ENCODE measurements at regions not wholly inside any gene's neighbourhood (a gene's known extent, or its start where the extent isn't known, plus 50 kb on each side); places are given as distances from the start of the nearest gene placed in this dataset.

- no peak for TF ChIP-seq CUX1 (IDR thresholded peaks at IDR 0.05; ENCODE audit: insufficient replicate concordance, low read depth, low read length)
Observed at GRCh38 chr21:15533618-15534017, 196.2 kb upstream of the USP25 start (continued).

GRCh38 chr21:15534450-15534886, 195.3 kb upstream of the USP25 start:
- Histone ChIP-seq H3K27ac (ENCODE audit: control insufficient read depth, insufficient read depth) (no peak overlapping the region), H3K4me3 (no peak overlapping the region), H4K20me1 (ENCODE audit: control insufficient read depth, insufficient read depth) (no peaks in the 10 kb centered on the region), H3K36me3 (ENCODE audit: control insufficient read depth in 2 of 2, insufficient read depth in 2 of 2, low read length in 1 of 2) (no peaks in the 10 kb centered on the region), H3K9me3 (replicated peaks; ENCODE audit: control insufficient read depth, insufficient read depth, low read length) (no peaks in the 10 kb centered on the region), H3K27me3 (replicated peaks in 1 of 2; ENCODE audit: control insufficient read depth in 2 of 2, insufficient read depth in 2 of 2, low read length in 1 of 2) (no peaks in the 10 kb centered on the region), H3K9ac (ENCODE audit: control insufficient read depth, insufficient read depth, low read length) (no peak overlapping the region), H3K4me2 (ENCODE audit: control insufficient read depth, insufficient read depth) (no peak overlapping the region), H3K79me2 (ENCODE audit: control insufficient read depth, insufficient read depth, low read length) (no peaks in the 10 kb centered on the region), H3K4me1 (ENCODE audit: control insufficient read depth, insufficient read depth, low read length) (no peaks in the 10 kb centered on the region), H2AFZ (ENCODE audit: control insufficient read depth, low read depth, low read length) (peak overlapping the region; percentile 38)
- no peak for ATAC-seq
- in situ Hi-C loops (cut with MboI) = no loop called here
- FAIRE-seq = no peak
- intact Hi-C loops (cut with micrococcal nuclease; ENCODE audit: unreplicated experiment) = no loop called here
- RAD21 ChIA-PET (ENCODE audit: unreplicated experiment) = no interaction called here
- CTCF ChIA-PET = no interaction called here
- DNase-seq (ENCODE audit: low read depth, low spot score) = no peak
- BruUV-seq (replicated peaks) = no TSS peak
- SMC1A ChIA-PET (ENCODE audit: uncharacterized antibody, unreplicated experiment) = interaction anchor here (1.0 kb wide), 1 partner anchor 11 kb away, joined by 3 read pairs; no protein-coding TSS in a partner anchor
- POLR2A ChIA-PET = no interaction called here
- 2% methylated on average over 4 of the region's 4 CpGs for WGBS (ENCODE audit: insufficient coverage, insufficient replicate concordance, low lambda C conversion rate, missing lambda C conversion rate)
- TF ChIP-seq CBX3 (IDR thresholded peaks at IDR 0.05; ENCODE audit: borderline replicate concordance, low read depth) (no peak), HDAC2 (IDR thresholded peaks at IDR 0.05) (no peak), RUNX3 (IDR thresholded peaks at IDR 0.05; ENCODE audit: low read length) (no peak), BRCA1 (IDR thresholded peaks at IDR 0.05; ENCODE audit: low read depth, low read length) (no peak), LARP7 (IDR thresholded peaks at IDR 0.05) (no peak), BHLHE40 (IDR thresholded peaks at IDR 0.05; ENCODE audit: borderline replicate concordance in 1 of 2, low read depth in 2 of 2, low read length in 1 of 2) (no peak), CEBPB (IDR thresholded peaks at IDR 0.05; ENCODE audit: borderline replicate concordance in 1 of 2, low read depth in 2 of 2, low read length in 2 of 2) (no peak), CUX1 (IDR thresholded peaks at IDR 0.05; ENCODE audit: insufficient replicate concordance, low read depth, low read length) (no peak), SREBF2 (IDR thresholded peaks at IDR 0.05; ENCODE audit: low read length) (no peak), NFXL1 (IDR thresholded peaks at IDR 0.05; ENCODE audit: borderline replicate concordance) (no peak), HDAC6 (IDR thresholded peaks at IDR 0.05; ENCODE audit: unreplicated experiment) (no peak), NBN (IDR thresholded peaks at IDR 0.05) (no peak), NR2C2 (IDR thresholded peaks at IDR 0.05; ENCODE audit: borderline replicate concordance, control insufficient read depth, insufficient read length, low read depth) (no peak)
